NCI-H345 treated with DMSO at 0.1 percent for 48 hours (cell line): ENCODE measurements at regions not wholly inside any gene's neighbourhood (a gene's known extent, or its start where the extent isn't known, plus 50 kb on each side); places are given as distances from the start of the nearest gene placed in this dataset.
"Not testable (repeated sequence)": the region's sequence is repeated elsewhere in the genome, so short reads cannot be mapped to it uniquely, and the experiment has no call there.

ENCODE experiments used
- DNase-seq: peaks from one replicate; lab custom pipeline; 2025; ENCODE audit not compliant: unreplicated experiment; lab: John Stamatoyannopoulos, UW

- DNase-seq, result no peak
These were observed 141.1 kb downstream of the NDUFA12 start for GRCh38 chr12:94862421-94862820.

DNA sequence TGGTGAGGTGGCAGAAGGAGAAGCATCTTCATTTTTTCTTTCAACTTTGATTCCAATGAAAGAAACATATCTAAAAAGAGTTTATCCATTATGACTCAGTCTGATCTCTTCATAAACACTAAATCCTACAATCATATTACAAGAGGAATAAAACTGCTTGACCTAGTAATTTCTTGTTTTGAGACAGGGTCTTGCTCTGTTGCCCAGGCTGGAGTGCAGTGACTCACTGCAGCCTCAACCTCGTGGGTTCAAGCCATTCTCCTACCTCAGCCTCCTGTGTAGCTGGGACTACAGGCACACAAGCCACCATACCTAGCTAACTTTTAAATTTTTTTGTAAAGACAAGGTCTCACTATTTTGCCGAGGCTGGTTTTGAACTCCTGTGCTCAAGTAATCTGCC lies 147.2 kb downstream of the NDUFA12 start:
- DNase-seq, result no peak

DNA sequence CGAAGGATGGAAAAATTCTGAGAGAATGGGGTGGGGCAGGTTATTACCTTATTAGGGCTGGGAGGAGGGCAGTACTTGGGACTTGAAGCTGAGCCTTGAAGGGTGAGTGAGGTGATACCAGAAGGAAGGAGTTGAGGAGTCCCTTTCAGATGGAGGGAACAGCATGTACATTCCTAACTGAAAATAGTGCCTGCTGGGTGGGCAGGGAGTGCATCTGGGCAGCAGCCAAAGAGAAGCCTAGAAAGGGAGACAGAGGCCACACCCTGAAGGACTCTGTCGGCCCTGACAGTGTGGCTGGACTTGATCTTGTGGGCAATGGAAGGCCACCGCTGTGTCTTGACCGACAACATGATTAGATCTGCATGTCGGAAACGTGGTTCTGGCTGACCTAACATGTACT lies 147.6 kb downstream of the NDUFA12 start:
- DNase-seq, result no peak

GRCh38 chr12:94851396-94852028 lies 152.0 kb downstream of the NDUFA12 start:
- no peak for DNase-seq

DNA sequence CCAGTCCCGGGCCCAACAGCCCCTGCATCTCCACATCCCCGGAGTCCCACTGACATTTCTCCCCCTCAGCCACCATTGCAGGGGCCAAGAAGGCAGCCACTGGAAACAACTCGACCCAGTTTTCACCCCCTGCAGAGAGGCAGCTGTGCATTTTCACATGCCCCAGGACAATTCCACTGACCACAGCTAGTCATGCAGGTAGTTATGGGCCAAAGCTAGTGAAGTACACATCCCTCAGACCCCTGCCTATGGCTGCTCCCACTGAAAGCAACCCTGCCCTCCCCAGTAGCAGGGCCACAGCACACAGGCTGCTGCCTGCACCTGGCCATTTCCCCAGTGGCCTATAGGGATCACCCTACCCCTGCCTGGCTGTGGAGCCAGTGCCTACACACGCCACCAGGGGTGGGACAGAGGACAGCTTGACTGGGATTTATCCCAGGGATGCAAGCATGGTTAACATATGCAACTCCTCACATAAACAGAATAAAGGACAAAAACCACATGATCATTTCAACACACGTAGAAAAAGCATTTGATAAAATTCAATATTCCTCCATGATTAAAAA lies 154.0 kb downstream of the NDUFA12 start:
- no peak for DNase-seq

DNA sequence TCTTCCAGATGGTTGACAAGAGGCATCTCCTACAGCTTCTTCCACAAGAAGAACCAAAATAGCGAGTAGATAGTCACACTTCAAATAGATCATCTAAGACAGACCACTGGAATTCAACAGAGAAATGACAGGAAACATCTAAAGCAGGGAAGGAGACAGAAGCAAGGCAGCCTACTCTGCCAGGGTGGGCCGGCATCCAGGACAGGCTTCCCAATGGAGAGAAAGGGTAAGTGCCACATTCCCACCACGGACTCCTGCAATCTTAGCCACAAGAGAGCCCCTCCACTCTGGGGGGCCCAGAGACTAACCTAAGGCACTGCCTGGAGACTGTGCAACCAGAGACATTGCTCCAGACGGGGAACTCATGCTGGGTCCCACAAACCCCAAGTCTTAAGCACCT lies 154.5 kb downstream of the NDUFA12 start:
- DNase-seq, result no peak

- no peak for DNase-seq
These were observed 158.4 kb downstream of the NDUFA12 start for GRCh38 chr12:94845110-94845509.

DNA sequence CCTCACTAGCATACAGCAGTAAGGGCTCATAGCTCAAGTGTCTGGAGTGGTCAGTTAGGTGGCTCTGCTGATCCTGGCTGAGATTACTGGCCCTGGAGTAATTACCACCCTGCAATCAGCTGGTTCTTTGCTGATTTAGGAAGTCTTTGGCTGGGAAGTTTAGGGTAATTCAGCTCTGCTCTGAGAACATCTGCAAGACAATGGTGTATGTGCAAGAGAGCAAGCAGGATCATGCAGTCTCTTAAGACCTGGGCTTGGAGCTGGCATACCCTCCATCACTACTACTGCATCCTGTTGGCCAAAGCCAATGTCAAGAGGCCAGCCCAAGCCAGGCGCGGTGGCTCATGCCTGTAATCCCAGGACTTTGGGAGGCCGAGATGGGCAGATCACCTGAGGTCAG lies 159.0 kb downstream of the NDUFA12 start:
- DNase-seq, result no peak

DNA sequence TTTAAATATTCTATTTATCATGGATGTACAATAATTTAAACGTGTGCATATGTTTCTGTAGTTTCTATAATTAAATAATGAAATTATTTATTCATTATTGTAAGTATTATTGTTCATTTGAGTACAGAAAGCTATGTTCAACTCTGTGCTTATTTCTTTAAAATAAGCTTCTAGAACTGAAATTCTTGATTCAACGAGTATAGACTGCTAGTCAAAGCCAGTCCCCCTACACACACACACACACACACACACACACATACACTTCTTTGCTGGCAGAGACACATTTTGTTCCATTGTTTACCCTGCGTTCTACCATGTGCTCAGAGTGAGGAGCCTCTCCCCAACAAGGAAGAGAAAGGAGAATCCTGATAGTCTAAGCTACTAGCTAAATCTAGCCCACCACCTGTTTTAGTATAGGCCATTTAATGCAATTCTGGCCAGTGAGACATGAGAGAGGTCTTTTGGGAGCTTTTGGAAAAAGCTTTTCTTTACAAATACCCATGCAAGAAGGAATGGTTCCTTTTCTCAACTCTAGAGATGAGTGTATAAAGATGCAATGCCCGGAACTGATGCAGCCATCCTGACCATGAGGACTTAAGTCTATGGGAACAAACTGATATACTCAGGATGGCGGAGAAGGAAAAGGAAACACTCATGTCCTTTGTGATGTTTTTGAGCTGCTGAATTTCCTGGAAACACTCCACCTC lies 161.4 kb downstream of the NDUFA12 start:
- no peak for DNase-seq

GRCh38 chr12:94841177-94841576 lies 162.3 kb downstream of the NDUFA12 start:
- peak; percentile 39 for DNase-seq

- no peak for DNase-seq
These were observed 164.2 kb downstream of the NDUFA12 start for GRCh38 chr12:94839347-94839746.

- DNase-seq, result not testable (repeated sequence)
These were observed 166.4 kb downstream of the NDUFA12 start for GRCh38 chr12:94836952-94837670.

- DNase-seq, result no peak
These were observed 169.4 kb downstream of the NDUFA12 start for GRCh38 chr12:94834036-94834625.

GRCh38 chr12:94832780-94833681 lies 170.5 kb downstream of the NDUFA12 start:
- DNase-seq, result peak; percentile 12

DNA sequence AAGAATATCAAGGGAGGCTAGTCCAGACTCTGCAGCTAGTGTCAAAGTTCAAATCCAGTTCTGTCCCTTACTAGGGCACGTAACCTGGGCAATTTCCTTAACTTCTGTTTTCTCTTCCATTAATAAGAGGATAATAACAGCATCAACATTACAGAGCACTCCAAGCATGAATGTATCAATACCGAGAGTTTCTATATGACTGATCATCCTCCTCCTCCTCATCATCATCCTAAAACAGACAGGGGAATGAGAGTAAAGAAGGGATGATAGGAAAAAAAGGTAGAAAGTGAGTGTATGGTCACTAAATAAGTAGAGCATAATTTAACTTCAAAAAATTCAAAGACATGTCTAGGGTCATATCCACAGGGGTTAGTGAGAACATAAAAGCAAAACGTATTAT lies 171.4 kb downstream of the NDUFA12 start:
- no peak for DNase-seq

- peak; percentile 45 for DNase-seq
These were observed 172.3 kb downstream of the NDUFA12 start for GRCh38 chr12:94831081-94831751.

DNA sequence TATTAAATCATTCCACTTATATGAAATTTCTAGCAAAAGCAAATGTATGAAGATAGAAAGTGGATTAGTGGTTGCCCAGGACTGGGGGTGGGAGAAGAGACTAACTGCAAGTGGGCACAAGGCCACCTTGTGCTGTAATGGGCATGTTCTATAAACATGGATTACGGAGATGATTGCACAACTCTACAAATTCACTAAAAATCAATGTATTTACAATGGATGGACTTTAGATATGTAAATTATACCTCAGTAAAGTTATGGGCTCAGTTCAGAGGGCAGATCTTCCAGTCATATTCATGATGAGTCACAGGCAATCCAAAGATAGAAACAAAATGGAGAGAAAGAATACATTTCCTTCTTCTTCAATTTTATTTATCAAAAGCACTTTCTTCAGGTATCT lies 173.9 kb downstream of the NDUFA12 start:
- no peak for DNase-seq

DNA sequence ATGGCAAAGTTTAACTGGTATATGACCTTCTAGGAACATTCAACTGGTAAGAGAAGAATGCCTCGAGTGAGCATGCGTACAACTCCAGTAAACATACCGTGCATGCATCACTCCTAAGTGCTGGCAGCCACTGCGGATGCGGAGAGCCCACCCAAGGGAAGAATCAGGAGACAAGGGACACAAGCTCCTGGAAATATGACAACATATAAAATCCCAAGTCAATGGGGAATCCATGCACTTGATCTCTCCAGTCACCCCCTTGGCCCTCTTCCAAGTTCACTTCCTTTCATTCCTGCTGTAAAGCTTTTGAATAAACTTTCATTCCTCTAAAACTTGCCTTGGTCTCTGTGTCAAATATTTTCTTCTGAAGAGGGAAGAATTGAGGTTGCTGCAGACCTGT lies 168.7 kb upstream of the TMCC3 start:
- DNase-seq, result no peak

- no peak for DNase-seq
These were observed 167.3 kb upstream of the TMCC3 start for GRCh38 chr12:94817695-94818075.

- not testable (repeated sequence) for DNase-seq
These were observed 166.8 kb upstream of the TMCC3 start for GRCh38 chr12:94817201-94817600.
